Gastroesophageal sphincter (tissue), 4 donors: ENCODE measurements at regions not wholly inside any gene's neighbourhood (a gene's known extent, or its start where the extent isn't known, plus 50 kb on each side); places are given as distances from the start of the nearest gene placed in this dataset.
A peak's percentile ranks its signal among the peaks of the same experiment; 100 is the strongest.

Experiments
- ATAC-seq: fragments of 150-250 bp; one replicate; pipeline ENCODE4 v1.9.1; 2016; ENCODE audit warnings: mild to moderate bottlenecking, moderate library complexity
- H3K27ac ChIP-seq, 4 donors: fragments of 200-600 bp; sonication (generic) in 3 of 4; 1 replicate in 3 of 4; 2 replicates in 1 of 4; pipeline ENCODE4 v1.5.1; 2016 to 2019
- H3K27me3 ChIP-seq: fragments of 200-600 bp; sonication (generic); one replicate; pipeline ENCODE4 v1.5.1; 2019
- H3K36me3 ChIP-seq, 2 donors: fragments of 200-600 bp; sonication (generic); one replicate each; pipeline ENCODE4 v1.5.1; 2019; ENCODE audit warnings: control low read depth in 1 of 2
- H3K4me1 ChIP-seq, 3 donors: fragments of 200-600 bp; sonication (generic); 1 replicate in 2 of 3; 2 replicates in 1 of 3; pipeline ENCODE4 v1.5.1; 2016 to 2019; ENCODE audit warnings: control low read depth in 2 of 3
- H3K4me3 ChIP-seq, 2 donors: fragments of 200-600 bp; sonication (generic); one replicate each; pipeline ENCODE4 v1.5.1; 2019; ENCODE audit warnings: mild to moderate bottlenecking in 1 of 2, moderate library complexity in 1 of 2
- H3K9me3 ChIP-seq, 3 donors: fragments of 200-600 bp; sonication (generic); one replicate each; pipeline ENCODE4 v1.5.1; 2017 to 2019; ENCODE audit warnings: control low read depth in 2 of 3
- CTCF ChIP-seq, 4 experiments: fragments of 200-600 bp in 2 of 4; fragments of 450-650 bp in 2 of 4; sonication (generic) in 1 of 4; IDR thresholded peaks; one replicate each; pipeline ENCODE4 v1.5.1; 2017 to 2019; ENCODE audit warnings: antibody characterized with exemption in 4 of 4, mild to moderate bottlenecking in 2 of 4, moderate library complexity in 2 of 4
- EP300 ChIP-seq: sonication (generic); formaldehyde crosslinking; IDR thresholded peaks from one replicate; pipeline ENCODE4 v1.6.1; 2017; ENCODE audit warnings: antibody characterized with exemption, mild to moderate bottlenecking
- POLR2A ChIP-seq, 2 donors: fragments of 450-650 bp; IDR thresholded peaks; one replicate each; pipeline ENCODE4 v1.6.1; 2017; ENCODE audit warnings: antibody characterized with exemption in 2 of 2, mild to moderate bottlenecking in 2 of 2, moderate library complexity in 1 of 2
- POLR2AphosphoS5 ChIP-seq: sonication (generic); formaldehyde crosslinking; IDR thresholded peaks from one replicate; pipeline ENCODE4 v1.6.1; 2017; ENCODE audit warnings: antibody characterized with exemption
- WGBS, 2 donors: methylation state at CpG; one replicate each; pipeline ENCODE4 v1.1.5; 2018; ENCODE audit warnings: low coverage in 1 of 2; 5-methylcytosine and 5-hydroxymethylcytosine counted together

GRCh38 chr16:66127459-66128370 is 238.8 kb upstream of the CDH5 start:
- WGBS, 2 donors, result 70 to 76% methylated on average over 11 to 23 of the region's 26 CpGs
- no peak overlapping the region for H3K27ac ChIP-seq
- TF ChIP-seq EP300, result no peak
- no peak for TF ChIP-seq POLR2A (IDR thresholded peaks at IDR 0.05)
- peak in 1 of 4 experiments; percentile 6 for TF ChIP-seq CTCF (IDR thresholded peaks at IDR 0.05)
- no peak for TF ChIP-seq POLR2AphosphoS5

GRCh38 chr16:66121466-66121865 is 245.0 kb upstream of the CDH5 start:
- TF ChIP-seq POLR2A (IDR thresholded peaks at IDR 0.05) (no peak), POLR2AphosphoS5 (no peak), EP300 (no peak), CTCF (IDR thresholded peaks at IDR 0.05) (no peak)
- Histone ChIP-seq H3K9me3 (no peaks in the 10 kb centered on the region), H3K4me3 (no peak overlapping the region), H3K4me1 (no peaks in the 10 kb centered on the region), H3K36me3 (no peaks in the 10 kb centered on the region), H3K27ac (no peak overlapping the region), H3K27me3 (no peaks in the 10 kb centered on the region)
- ATAC-seq, result no peak
- 77 to 98% methylated on average over 7 of the region's 7 CpGs for WGBS, 2 donors

More at GRCh38 chr16:66127459-66128370, 238.8 kb upstream of the CDH5 start:
- ATAC-seq, result no peak
- Histone ChIP-seq H3K4me3 (no peak overlapping the region), H3K9me3 (no peaks in the 10 kb centered on the region), H3K36me3 (no peaks in the 10 kb centered on the region), H3K4me1 (no peaks in the 10 kb centered on the region), H3K27me3 (no peaks in the 10 kb centered on the region)

- no peaks in the 10 kb centered on the region for H3K36me3 ChIP-seq
- H3K27ac ChIP-seq, result no peak overlapping the region
- WGBS, 2 donors, result 84% methylated on average over 3 of the region's 3 CpGs; no CpG with 5 or more reads in 1 of the 2 donors
- H3K9me3 ChIP-seq, result no peaks in the 10 kb centered on the region
- no peaks in the 10 kb centered on the region for H3K4me1 ChIP-seq
- ATAC-seq, result no peak
- TF ChIP-seq CTCF (IDR thresholded peaks at IDR 0.05) (no peak), POLR2A (IDR thresholded peaks at IDR 0.05) (no peak), POLR2AphosphoS5 (no peak), EP300 (no peak)
- no peaks in the 10 kb centered on the region for H3K27me3 ChIP-seq
- no peak overlapping the region for H3K4me3 ChIP-seq
These were observed 245.8 kb upstream of the CDH5 start for GRCh38 chr16:66120656-66121055.

- WGBS, 2 donors, result 73 to 100% methylated on average over 3 to 4 of the region's 4 CpGs
- no peak for ATAC-seq
- TF ChIP-seq EP300 (no peak), POLR2A (IDR thresholded peaks at IDR 0.05) (no peak), CTCF (IDR thresholded peaks at IDR 0.05) (no peak), POLR2AphosphoS5 (no peak)
These were observed 250.1 kb upstream of the CDH5 start for GRCh38 chr16:66116163-66117002.

More at GRCh38 chr16:66116163-66117002, 250.1 kb upstream of the CDH5 start:
- H3K27me3 ChIP-seq, result no peaks in the 10 kb centered on the region
- no peaks in the 10 kb centered on the region for H3K9me3 ChIP-seq
- no peak overlapping the region for H3K4me3 ChIP-seq
- no peaks in the 10 kb centered on the region for H3K4me1 ChIP-seq
- no peaks in the 10 kb centered on the region for H3K36me3 ChIP-seq
- H3K27ac ChIP-seq, result no peak overlapping the region
